Ovary (tissue), 3 donors: ENCODE measurements at regions not wholly inside any gene's neighbourhood (a gene's known extent, or its start where the extent isn't known, plus 50 kb on each side); places are given as distances from the start of the nearest gene placed in this dataset.

ENCODE experiments used
- EP300 ChIP-seq: sonication (generic); formaldehyde crosslinking; IDR thresholded peaks from one replicate; pipeline ENCODE4 v1.6.1; 2017; ENCODE audit warnings: antibody characterized with exemption
- POLR2A ChIP-seq: fragments of 450-650 bp; IDR thresholded peaks from one replicate; pipeline ENCODE4 v1.6.1; 2017; ENCODE audit warnings: antibody characterized with exemption, mild to moderate bottlenecking, moderate library complexity
- TF ChIP-seq, protein P1 (sequence below), 3 donors: fragments of 450-650 bp in 2 of 3; fragments of 200-600 bp in 1 of 3; IDR thresholded peaks; one replicate each; pipeline versions ENCODE4 v1.5.1 to v1.8.0; 2016 to 2022; ENCODE audit warnings: antibody characterized with exemption in 3 of 3, mild to moderate bottlenecking in 1 of 3
- donor health status: DM: no; HTN: no; CAD: no.

GRCh38 chr10:20369863-20370736 is 527.0 kb downstream of the NEBL start:
- TF ChIP-seq, protein P1, sequence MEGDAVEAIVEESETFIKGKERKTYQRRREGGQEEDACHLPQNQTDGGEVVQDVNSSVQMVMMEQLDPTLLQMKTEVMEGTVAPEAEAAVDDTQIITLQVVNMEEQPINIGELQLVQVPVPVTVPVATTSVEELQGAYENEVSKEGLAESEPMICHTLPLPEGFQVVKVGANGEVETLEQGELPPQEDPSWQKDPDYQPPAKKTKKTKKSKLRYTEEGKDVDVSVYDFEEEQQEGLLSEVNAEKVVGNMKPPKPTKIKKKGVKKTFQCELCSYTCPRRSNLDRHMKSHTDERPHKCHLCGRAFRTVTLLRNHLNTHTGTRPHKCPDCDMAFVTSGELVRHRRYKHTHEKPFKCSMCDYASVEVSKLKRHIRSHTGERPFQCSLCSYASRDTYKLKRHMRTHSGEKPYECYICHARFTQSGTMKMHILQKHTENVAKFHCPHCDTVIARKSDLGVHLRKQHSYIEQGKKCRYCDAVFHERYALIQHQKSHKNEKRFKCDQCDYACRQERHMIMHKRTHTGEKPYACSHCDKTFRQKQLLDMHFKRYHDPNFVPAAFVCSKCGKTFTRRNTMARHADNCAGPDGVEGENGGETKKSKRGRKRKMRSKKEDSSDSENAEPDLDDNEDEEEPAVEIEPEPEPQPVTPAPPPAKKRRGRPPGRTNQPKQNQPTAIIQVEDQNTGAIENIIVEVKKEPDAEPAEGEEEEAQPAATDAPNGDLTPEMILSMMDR (IDR thresholded peaks at IDR 0.05), result no peak
- TF ChIP-seq POLR2A (no peak), EP300 (no peak)
